Stimulated activated CD4-positive, alpha-beta T cell treated with anti-CD3 and anti-CD28 coated beads, Interleukin-1b, Interleukin-23, amount 100 ng/mL, for 48 hours (primary cell): ENCODE measurements at regions not wholly inside any gene's neighbourhood (a gene's known extent, or its start where the extent isn't known, plus 50 kb on each side); places are given as distances from the start of the nearest gene placed in this dataset.
A peak's percentile ranks its signal among the peaks of the same experiment; 100 is the strongest.
"Not testable (repeated sequence)": the region's sequence is repeated elsewhere in the genome, so short reads cannot be mapped to it uniquely, and the experiment has no call there.

Experiments used
- DNase-seq: peaks from one replicate; pipeline ENCODE4 v3.0.0-alpha.2; 2020

- DNase-seq = no peak
Measured at GRCh38 chr15:77909182-77909940, 168.2 kb downstream of the TBC1D2B start.

GRCh38 chr15:77908752-77909111 is 168.8 kb downstream of the TBC1D2B start:
- DNase-seq = not testable (repeated sequence)

GRCh38 chr15:77907824-77908751 is 169.4 kb downstream of the TBC1D2B start:
- peak; percentile 76 for DNase-seq

- DNase-seq = not testable (repeated sequence)
Measured at GRCh38 chr15:77906062-77906990, 171.2 kb downstream of the TBC1D2B start.

- DNase-seq = no peak
Measured at GRCh38 chr15:77905301-77905920, 172.1 kb downstream of the TBC1D2B start.

- no peak for DNase-seq
Measured at GRCh38 chr15:77904901-77905300, 172.6 kb downstream of the TBC1D2B start.

GRCh38 chr15:77904436-77904821 is 173.1 kb downstream of the TBC1D2B start:
- DNase-seq = no peak

- not testable (repeated sequence) for DNase-seq
Measured at GRCh38 chr15:77903761-77904435, 173.6 kb downstream of the TBC1D2B start.

- not testable (repeated sequence) for DNase-seq
Measured at GRCh38 chr15:77902921-77903760, 174.4 kb downstream of the TBC1D2B start.

GRCh38 chr15:77901921-77902750 is 175.4 kb downstream of the TBC1D2B start:
- no peak for DNase-seq

- no peak for DNase-seq
Measured at GRCh38 chr15:77901251-77901881, 176.1 kb downstream of the TBC1D2B start.

GRCh38 chr15:77900331-77900963 is 177.1 kb downstream of the TBC1D2B start:
- DNase-seq = peak; percentile 66

- not testable (repeated sequence) for DNase-seq
Measured at GRCh38 chr15:77899776-77900175, 177.7 kb downstream of the TBC1D2B start.

GRCh38 chr15:77898811-77899730 is 178.4 kb downstream of the TBC1D2B start:
- DNase-seq = no peak

- DNase-seq = no peak
Measured at GRCh38 chr15:77897896-77898406, 179.6 kb downstream of the TBC1D2B start.

GRCh38 chr15:77897113-77897895 is 180.2 kb downstream of the TBC1D2B start:
- DNase-seq = not testable (repeated sequence)
